Uterus (tissue), 2 donors: ENCODE measurements at regions not wholly inside any gene's neighbourhood (a gene's known extent, or its start where the extent isn't known, plus 50 kb on each side); places are given as distances from the start of the nearest gene placed in this dataset.

ENCODE experiments used
- POLR2A ChIP-seq, 2 donors: fragments of 450-650 bp; IDR thresholded peaks; one replicate each; pipeline ENCODE4 v1.6.1; 2016; ENCODE audit warnings: antibody characterized with exemption in 2 of 2, mild to moderate bottlenecking in 1 of 2, moderate library complexity in 1 of 2
- TF ChIP-seq, protein P1 (sequence below), 4 experiments: fragments of 200-600 bp in 2 of 4; fragments of 450-650 bp in 2 of 4; sonication (generic) in 2 of 4; IDR thresholded peaks; one replicate each; pipeline ENCODE4 v1.5.1; 2016 to 2019; ENCODE audit warnings: antibody characterized with exemption in 4 of 4, mild to moderate bottlenecking in 2 of 4, moderate library complexity in 1 of 4

DNA sequence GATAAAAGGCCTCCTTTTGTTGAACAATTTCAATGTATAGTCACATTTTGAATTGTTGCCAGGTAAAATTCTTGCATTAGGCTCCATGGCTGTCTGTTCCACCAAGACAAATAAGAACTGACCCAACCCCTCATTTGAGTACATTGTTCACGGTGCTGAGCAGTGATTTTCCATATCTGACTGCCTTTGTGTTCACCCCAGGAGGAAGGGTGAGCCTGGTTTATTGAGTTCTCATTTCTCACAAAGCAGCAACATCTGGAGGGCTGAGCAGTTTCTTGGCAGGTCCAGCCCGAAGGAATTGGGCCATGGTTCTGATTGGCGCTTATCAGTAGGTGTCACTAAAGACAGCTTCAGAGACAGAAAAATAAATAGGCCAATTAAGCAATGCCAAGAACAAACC, 149.1 kb downstream of the BMP4 start:
- TF ChIP-seq, protein P1, sequence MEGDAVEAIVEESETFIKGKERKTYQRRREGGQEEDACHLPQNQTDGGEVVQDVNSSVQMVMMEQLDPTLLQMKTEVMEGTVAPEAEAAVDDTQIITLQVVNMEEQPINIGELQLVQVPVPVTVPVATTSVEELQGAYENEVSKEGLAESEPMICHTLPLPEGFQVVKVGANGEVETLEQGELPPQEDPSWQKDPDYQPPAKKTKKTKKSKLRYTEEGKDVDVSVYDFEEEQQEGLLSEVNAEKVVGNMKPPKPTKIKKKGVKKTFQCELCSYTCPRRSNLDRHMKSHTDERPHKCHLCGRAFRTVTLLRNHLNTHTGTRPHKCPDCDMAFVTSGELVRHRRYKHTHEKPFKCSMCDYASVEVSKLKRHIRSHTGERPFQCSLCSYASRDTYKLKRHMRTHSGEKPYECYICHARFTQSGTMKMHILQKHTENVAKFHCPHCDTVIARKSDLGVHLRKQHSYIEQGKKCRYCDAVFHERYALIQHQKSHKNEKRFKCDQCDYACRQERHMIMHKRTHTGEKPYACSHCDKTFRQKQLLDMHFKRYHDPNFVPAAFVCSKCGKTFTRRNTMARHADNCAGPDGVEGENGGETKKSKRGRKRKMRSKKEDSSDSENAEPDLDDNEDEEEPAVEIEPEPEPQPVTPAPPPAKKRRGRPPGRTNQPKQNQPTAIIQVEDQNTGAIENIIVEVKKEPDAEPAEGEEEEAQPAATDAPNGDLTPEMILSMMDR (IDR thresholded peaks at IDR 0.05): no peak
- no peak for TF ChIP-seq POLR2A (IDR thresholded peaks at IDR 0.05)
